ENCODE measurements at regions not wholly inside any gene's neighbourhood (a gene's known extent, or its start where the extent isn't known, plus 50 kb on each side); places are given as distances from the start of the nearest gene placed in this dataset.
"Not testable (repeated sequence)": the region's sequence is repeated elsewhere in the genome, so short reads cannot be mapped to it uniquely, and the experiment has no call there.

- peaks cover 0 to 14% (median 0%) of the 10 kb centered on the region in 3 donors for H3K27me3 ChIP-seq
- 70 to 86% (median 77%) methylated on average over 5 of the region's 5 CpGs for WGBS, 5 donors
- TF ChIP-seq POLR2A (IDR thresholded peaks at IDR 0.05) (no peak), EP300 (IDR thresholded peaks at IDR 0.05) (no peak), CTCF (IDR thresholded peaks at IDR 0.05) (no peak), POLR2AphosphoS5 (IDR thresholded peaks at IDR 0.05) (no peak)
Measured at GRCh38 chr22:23501261-23501619, 78.8 kb downstream of the IGLL1 start.

GRCh38 chr22:23500508-23501260 is 79.4 kb downstream of the IGLL1 start:
- Histone ChIP-seq H3K36me3 (no peaks in the 10 kb centered on the region), H3K9me3 (no peaks in the 10 kb centered on the region), H3K27ac (no peak overlapping the region), H3K4me3 (no peak overlapping the region), H3K4me1 (peaks cover 0 to 7% (median 0%) of the 10 kb centered on the region in 4 donors), H3K27me3 (peaks cover 0 to 17% (median 0%) of the 10 kb centered on the region in 3 donors)
- TF ChIP-seq CTCF (IDR thresholded peaks at IDR 0.05) (no peak), EP300 (IDR thresholded peaks at IDR 0.05) (no peak), POLR2A (IDR thresholded peaks at IDR 0.05) (no peak), POLR2AphosphoS5 (IDR thresholded peaks at IDR 0.05) (no peak)
- intact Hi-C loops (cut with DNase I; ENCODE audit: low total_unique reads), result no loop called here
- 64 to 77% (median 70%) methylated on average over 12 to 13 of the region's 13 CpGs for WGBS, 5 donors
- no peak for DNase-seq

More at GRCh38 chr22:23501261-23501619, 78.8 kb downstream of the IGLL1 start:
- Histone ChIP-seq H3K4me3 (no peak overlapping the region), H3K4me1 (peaks cover 0 to 7% (median 0%) of the 10 kb centered on the region in 4 donors), H3K9me3 (no peaks in the 10 kb centered on the region), H3K27ac (no peak overlapping the region), H3K36me3 (no peaks in the 10 kb centered on the region)
- intact Hi-C loops (cut with DNase I; ENCODE audit: low total_unique reads), result no loop called here
- no peak for DNase-seq

- Histone ChIP-seq H3K4me3 (no peak overlapping the region), H3K27me3 (peaks cover 0 to 17% (median 0%) of the 10 kb centered on the region in 3 donors), H3K9me3 (no peaks in the 10 kb centered on the region), H3K27ac (no peak overlapping the region), H3K36me3 (no peaks in the 10 kb centered on the region), H3K4me1 (peaks cover 0 to 7% (median 0%) of the 10 kb centered on the region in 4 donors)
- intact Hi-C loops (cut with DNase I; ENCODE audit: low total_unique reads), result no loop called here
- TF ChIP-seq POLR2AphosphoS5 (IDR thresholded peaks at IDR 0.05) (no peak), EP300 (IDR thresholded peaks at IDR 0.05) (no peak)
- 77 to 82% (median 80%) methylated on average over 8 of the region's 8 CpGs for WGBS, 5 donors
- DNase-seq, result no peak
Measured at GRCh38 chr22:23499845-23500500, 80.1 kb downstream of the IGLL1 start.

GRCh38 chr22:23498811-23499798 is 81.0 kb downstream of the IGLL1 start:
- no peak overlapping the region for H3K4me3 ChIP-seq
- no peaks in the 10 kb centered on the region for H3K9me3 ChIP-seq
- H3K27me3 ChIP-seq, result peaks cover 0 to 17% (median 0%) of the 10 kb centered on the region in 3 donors
- WGBS, 5 donors, result 61 to 68% (median 65%) methylated on average over 16 to 22 of the region's 22 CpGs
- H3K4me1 ChIP-seq, result no peaks in the 10 kb centered on the region
- no peaks in the 10 kb centered on the region for H3K36me3 ChIP-seq
- H3K27ac ChIP-seq, result no peak overlapping the region
- intact Hi-C loops (cut with DNase I; ENCODE audit: low total_unique reads), result no loop called here
- DNase-seq, result no peak
- TF ChIP-seq POLR2A (IDR thresholded peaks at IDR 0.05) (no peak), POLR2AphosphoS5 (IDR thresholded peaks at IDR 0.05) (no peak), CTCF (IDR thresholded peaks at IDR 0.05) (no peak), EP300 (IDR thresholded peaks at IDR 0.05) (no peak)

- intact Hi-C loops (cut with DNase I; ENCODE audit: low total_unique reads); H3K36me3 ChIP-seq; DNase-seq; H3K27ac ChIP-seq; H3K4me1 ChIP-seq; H3K9me3 ChIP-seq; H3K4me3 ChIP-seq: not testable (repeated sequence)
- H3K27me3 ChIP-seq, result peaks cover 0 to 17% (median 0%) of the 10 kb centered on the region in 3 donors
- WGBS, 5 donors, result 88 to 95% (median 90%) methylated on average over 6 of the region's 6 CpGs
Measured at GRCh38 chr22:23497889-23498288, 82.2 kb downstream of the IGLL1 start.

All from stomach (tissue), 8 donors.